WTC11 (cell line): ENCODE measurements at regions not wholly inside any gene's neighbourhood (a gene's known extent, or its start where the extent isn't known, plus 50 kb on each side); places are given as distances from the start of the nearest gene placed in this dataset.

Source experiments
- ATAC-seq: fragments of 200-7000 bp; cut with Tn5 transposase; 2 replicates; pipeline ENCODE4 v1.10.0; 2021; ENCODE audit warnings: mild to moderate bottlenecking, moderate library complexity
- CTCF ChIA-PET: fragments of 300-600 bp; sonication (Branson Sonifier 250); formaldehyde crosslinking; loops from one replicate; lab custom pipeline; 2021; ENCODE audit warnings: antibody characterized with exemption; lab: Charles Lee
- POLR2A ChIA-PET: fragments of 350-600 bp; sonication (Branson Sonifier 250); formaldehyde crosslinking; loops from one replicate; lab custom pipeline; 2021; ENCODE audit warnings: antibody characterized with exemption; lab: Charles Lee
- DNase-seq: peaks from one replicate; pipeline ENCODE4 v3.0.0; 2021; ENCODE audit warnings: low spot score
- H3K27ac Mint-ChIP-seq: 2 replicates; pipeline ENCODE4 v1.8.0; 2021; ENCODE audit warnings: mixed read lengths
- H3K27me3 Mint-ChIP-seq: 2 replicates; pipeline ENCODE4 v1.8.0; 2021; ENCODE audit warnings: low read depth, mild to moderate bottlenecking, moderate library complexity, mixed read lengths
- H3K36me3 Mint-ChIP-seq: 2 replicates; pipeline ENCODE4 v1.8.0; 2021; ENCODE audit warnings: mixed read lengths
- H3K4me1 Mint-ChIP-seq: 2 replicates; pipeline ENCODE4 v1.8.0; 2022; ENCODE audit warnings: mixed read lengths
- H3K4me3 Mint-ChIP-seq: 2 replicates; pipeline ENCODE4 v1.8.0; 2021; ENCODE audit warnings: mild to moderate bottlenecking, moderate library complexity, mixed read lengths
- H3K9me3 Mint-ChIP-seq: 2 replicates; pipeline ENCODE4 v1.8.0; 2021; ENCODE audit warnings: mixed read lengths
- AFF4 ChIP-seq: sonication (generic); formaldehyde crosslinking; IDR thresholded peaks from 2 replicates; pipeline ENCODE4 v1.8.1; 2023; ENCODE audit warnings: mild to moderate bottlenecking, missing genetic modification reagents, borderline replicate concordance
- ARID4B ChIP-seq: sonication (generic); formaldehyde crosslinking; IDR thresholded peaks from 2 replicates; pipeline ENCODE4 v1.8.0; 2023; ENCODE audit warnings: missing genetic modification reagents, mild to moderate bottlenecking, borderline replicate concordance
- ATF2 ChIP-seq: sonication (generic); formaldehyde crosslinking; IDR thresholded peaks from 2 replicates; pipeline ENCODE4 v1.8.1; 2022; ENCODE audit warnings: low read depth, missing genetic modification reagents, borderline replicate concordance
- E2F1 ChIP-seq: sonication (generic); formaldehyde crosslinking; IDR thresholded peaks from 2 replicates; pipeline ENCODE4 v1.8.0; 2022; ENCODE audit warnings: mild to moderate bottlenecking, missing genetic modification reagents
- FOXK1 ChIP-seq: sonication (generic); formaldehyde crosslinking; IDR thresholded peaks from 2 replicates; pipeline ENCODE4 v1.8.0; 2022; ENCODE audit warnings: mild to moderate bottlenecking, moderate library complexity, missing genetic modification reagents
- JAZF1 ChIP-seq: fragments of 250-450 bp; sonication (Bioruptor Pico); IDR thresholded peaks from 2 replicates; pipeline ENCODE4 v1.9.0; 2021; ENCODE audit warnings: moderate library complexity, mild to moderate bottlenecking, inconsistent platforms
- NR2C2 ChIP-seq: sonication (generic); formaldehyde crosslinking; IDR thresholded peaks from 2 replicates; pipeline ENCODE4 v1.8.0; 2022; ENCODE audit warnings: mild to moderate bottlenecking, missing genetic modification reagents
- SP1 ChIP-seq: sonication (generic); formaldehyde crosslinking; conservative IDR thresholded peaks from 2 replicates; pipeline ENCODE4 v1.8.1; 2022; ENCODE audit warnings: missing genetic modification reagents
- TCF7 ChIP-seq: sonication (generic); formaldehyde crosslinking; IDR thresholded peaks from 2 replicates; pipeline ENCODE4 v1.8.0; 2022; ENCODE audit warnings: mild to moderate bottlenecking, low read depth, missing genetic modification reagents, moderate library complexity
- TEAD4 ChIP-seq: sonication (generic); formaldehyde crosslinking; IDR thresholded peaks from 2 replicates; pipeline ENCODE4 v1.8.0; 2022; ENCODE audit warnings: mild to moderate bottlenecking, missing genetic modification reagents
- ZBTB43 ChIP-seq: sonication (generic); formaldehyde crosslinking; IDR thresholded peaks from 2 replicates; pipeline ENCODE4 v1.8.1; 2023; ENCODE audit warnings: mild to moderate bottlenecking, missing genetic modification reagents
- ZNF219 ChIP-seq: sonication (generic); formaldehyde crosslinking; IDR thresholded peaks from 2 replicates; pipeline ENCODE4 v1.8.0; 2023; ENCODE audit warnings: missing genetic modification reagents, mild to moderate bottlenecking, borderline replicate concordance
- ZNF416 ChIP-seq: fragments of 250-450 bp; sonication (Bioruptor Pico); IDR thresholded peaks from 2 replicates; pipeline ENCODE4 v1.9.0; 2021; ENCODE audit warnings: mild to moderate bottlenecking, inconsistent platforms
- ZNF512 ChIP-seq: sonication (generic); formaldehyde crosslinking; IDR thresholded peaks from 2 replicates; pipeline ENCODE4 v1.8.1; 2022; ENCODE audit warnings: missing genetic modification reagents, borderline replicate concordance
- ZNF671 ChIP-seq: fragments of 250-450 bp; sonication (Bioruptor Pico); IDR thresholded peaks from 2 replicates; pipeline ENCODE4 v1.8.0; 2021; ENCODE audit warnings: mild to moderate bottlenecking

GRCh38 chr6:43898358-43899131, 128.5 kb downstream of the VEGFA start (continued):
- TF ChIP-seq AFF4 (CRISPR knock-in tag) (no peak), ZNF671 (no peak), ZNF512 (CRISPR knock-in tag) (no peak), TCF7 (CRISPR knock-in tag) (no peak), FOXK1 (no peak), TEAD4 (CRISPR knock-in tag) (no peak), ARID4B (no peak), ZBTB43 (CRISPR knock-in tag) (no peak), ATF2 (CRISPR knock-in tag) (no peak)

GRCh38 chr6:43897571-43898302, 127.7 kb downstream of the VEGFA start:
- Mint-ChIP-seq H3K27ac (no peak overlapping the region), H3K9me3 (peaks cover 8% of the 10 kb centered on the region), H3K4me3 (no peak overlapping the region), H3K27me3 (no peaks in the 10 kb centered on the region), H3K4me1 (no peaks in the 10 kb centered on the region), H3K36me3 (no peaks in the 10 kb centered on the region)
- POLR2A ChIA-PET: interaction anchor here (0.6 to 1.2 kb wide), 2 partner anchors 11 to 29 kb away, joined by 3 read pairs; no protein-coding TSS in a partner anchor
- DNase-seq: no peak
- CTCF ChIA-PET: interaction anchor here (0.6 to 1.0 kb wide), 2 partner anchors 125 to 128 kb away, joined by 3 read pairs; no protein-coding TSS in a partner anchor
- no peak for ATAC-seq
- TF ChIP-seq JAZF1: no peak
- no peak for TF ChIP-seq NR2C2 (CRISPR knock-in tag)
- TF ChIP-seq ZNF416: no peak
- TF ChIP-seq ZNF512 (CRISPR knock-in tag): no peak
- TF ChIP-seq SP1 (CRISPR knock-in tag): no peak
- no peak for TF ChIP-seq ZNF219 (CRISPR knock-in tag)
- no peak for TF ChIP-seq TEAD4 (CRISPR knock-in tag)
- no peak for TF ChIP-seq E2F1 (CRISPR knock-in tag)
